RWPE2 (cell line): ENCODE measurements at regions not wholly inside any gene's neighbourhood (a gene's known extent, or its start where the extent isn't known, plus 50 kb on each side); places are given as distances from the start of the nearest gene placed in this dataset.

Source experiments
- ATAC-seq: fragments of 200-7000 bp; cut with Tn5 transposase; 3 replicates; pipeline ENCODE4 v1.9.1; 2021; ENCODE audit warnings: low read depth
- DNase-seq: peaks from one replicate; pipeline ENCODE4 v3.0.0-alpha.2; 2020; ENCODE audit warnings: low spot score
- H3K27ac ChIP-seq: fragments of 450-650 bp; 2 replicates; pipeline ENCODE4 v1.5.1; 2017; ENCODE audit warnings: mild to moderate bottlenecking; ENCODE audit not compliant: poor library complexity, severe bottlenecking
- H3K27me3 ChIP-seq: fragments of 250-450 bp; sonication (Bioruptor Pico); 2 replicates; pipeline ENCODE4 v1.5.1; 2021; ENCODE audit warnings: mild to moderate bottlenecking, moderate library complexity; ENCODE audit not compliant: insufficient read depth, poor library complexity, severe bottlenecking
- H3K36me3 ChIP-seq: fragments of 250-450 bp; sonication (Bioruptor Pico); 2 replicates; pipeline ENCODE4 v1.5.1; 2020; ENCODE audit warnings: low read depth, mild to moderate bottlenecking, moderate library complexity
- H3K4me1 ChIP-seq: fragments of 250-450 bp; sonication (Bioruptor Pico); 2 replicates; pipeline ENCODE4 v1.5.1; 2021; ENCODE audit warnings: mild to moderate bottlenecking, moderate library complexity; ENCODE audit not compliant: insufficient read depth, poor library complexity, severe bottlenecking
- H3K4me3 ChIP-seq: fragments of 250-450 bp; sonication (Bioruptor Pico); 2 replicates; pipeline ENCODE4 v1.5.1; 2021; ENCODE audit warnings: mild to moderate bottlenecking, moderate library complexity; ENCODE audit not compliant: severe bottlenecking
- H3K9me3 ChIP-seq: fragments of 250-450 bp; sonication (Bioruptor Pico); 2 replicates; pipeline ENCODE4 v1.5.1; 2021; ENCODE audit warnings: mild to moderate bottlenecking, moderate library complexity; ENCODE audit not compliant: severe bottlenecking
- CTCF ChIP-seq: fragments of 450-650 bp; IDR thresholded peaks from one replicate; pipeline ENCODE4 v1.5.1; 2017; ENCODE audit warnings: mild to moderate bottlenecking, moderate library complexity; ENCODE audit not compliant: poor library complexity, severe bottlenecking

- Histone ChIP-seq H3K4me1 (no peaks in the 10 kb centered on the region), H3K27me3 (peaks cover 8% of the 10 kb centered on the region)
These were observed 186.5 kb downstream of the RTP5 start for GRCh38 chr2:242056026-242056425.

GRCh38 chr2:242056785-242057184 lies 187.3 kb downstream of the RTP5 start:
- Histone ChIP-seq H3K9me3 (no peaks in the 10 kb centered on the region), H3K4me3 (no peak overlapping the region), H3K36me3 (no peaks in the 10 kb centered on the region), H3K4me1 (no peaks in the 10 kb centered on the region), H3K27me3 (peaks cover 6% of the 10 kb centered on the region), H3K27ac (no peak overlapping the region)
- TF ChIP-seq CTCF = no peak
- DNase-seq (no peak), ATAC-seq (no peak)

More at GRCh38 chr2:242056026-242056425, 186.5 kb downstream of the RTP5 start:
- H3K27ac ChIP-seq = no peak overlapping the region
- no peaks in the 10 kb centered on the region for H3K36me3 ChIP-seq
- no peak for ATAC-seq
- H3K4me3 ChIP-seq = no peak overlapping the region
- TF ChIP-seq CTCF = no peak
- DNase-seq = no peak
- no peaks in the 10 kb centered on the region for H3K9me3 ChIP-seq

GRCh38 chr2:242057379-242058040 lies 188.0 kb downstream of the RTP5 start:
- H3K36me3 ChIP-seq = no peaks in the 10 kb centered on the region
- ATAC-seq (no peak), DNase-seq (no peak)
- no peak overlapping the region for H3K4me3 ChIP-seq
- no peak for TF ChIP-seq CTCF
- H3K27me3 ChIP-seq = peaks cover 6% of the 10 kb centered on the region
- H3K27ac ChIP-seq = no peak overlapping the region
- H3K4me1 ChIP-seq = no peaks in the 10 kb centered on the region
- H3K9me3 ChIP-seq = no peaks in the 10 kb centered on the region

GRCh38 chr2:242058116-242058680 lies 188.7 kb downstream of the RTP5 start:
- DNase-seq = no peak
- ATAC-seq = no peak
- no peaks in the 10 kb centered on the region for H3K36me3 ChIP-seq
- peaks cover 6% of the 10 kb centered on the region for H3K27me3 ChIP-seq
- H3K4me3 ChIP-seq = no peak overlapping the region
- no peak overlapping the region for H3K27ac ChIP-seq
- no peak for TF ChIP-seq CTCF
- no peaks in the 10 kb centered on the region for H3K9me3 ChIP-seq
- peaks cover under 1% of the 10 kb centered on the region for H3K4me1 ChIP-seq

GRCh38 chr2:242059566-242059965 lies 190.0 kb downstream of the RTP5 start:
- H3K27me3 ChIP-seq = peaks cover 6% of the 10 kb centered on the region
- no peaks in the 10 kb centered on the region for H3K9me3 ChIP-seq
- H3K36me3 ChIP-seq = no peaks in the 10 kb centered on the region
- no peak for DNase-seq
- no peak for TF ChIP-seq CTCF
- no peak overlapping the region for H3K4me3 ChIP-seq
- H3K27ac ChIP-seq = no peak overlapping the region
- ATAC-seq = no peak
- H3K4me1 ChIP-seq = peaks cover 10% of the 10 kb centered on the region
